K562 (cell line): ENCODE measurements at regions not wholly inside any gene's neighbourhood (a gene's known extent, or its start where the extent isn't known, plus 50 kb on each side); places are given as distances from the start of the nearest gene placed in this dataset.

Experiments
- ATAC-seq: fragments of 200-7000 bp; cut with Tn5 transposase; 3 replicates; pipeline ENCODE4 v1.9.1; 2020; ENCODE audit warnings: moderate library complexity
- BruUV-seq: library from RNA; stranded (reverse); fragments of 400-500 nt; replicated peaks from 2 replicates; lab custom pipeline; 2021; lab: Mats Ljungman, UMichigan
- CTCF ChIA-PET: fragments of 300-600 bp; formaldehyde crosslinking; extraction: SDS; loops from one replicate; lab custom pipeline; 2021; ENCODE audit warnings: low intra/inter-chr PET ratio; lab: Yijun Ruan, JAX
- POLR2A ChIA-PET: fragments of 300-600, 350-650 bp; sonication (Branson Sonifier 250); formaldehyde crosslinking; extraction: SDS; loops from one replicate; lab custom pipeline; 2021; ENCODE audit warnings: antibody characterized with exemption, inconsistent platforms; lab: Yijun Ruan, JAX
- DNase-seq, 4 experiments: peaks; one replicate each; pipeline versions ENCODE4 v3.0.0 to v3.0.0-alpha.2; 2011 to 2018; ENCODE audit warnings: low spot score in 3 of 4, mixed read lengths in 3 of 4; ENCODE audit errors: extremely low read depth in 1 of 4
- FAIRE-seq: peaks from 2 replicates; lab custom pipeline; 2011; peaks lifted over from hg19 to GRCh38; lab: Jason Lieb, UNC
- H2AFZ ChIP-seq: 2 replicates; pipeline ENCODE4 v1.6.0; 2011; ENCODE audit warnings: low read depth, low read length, control low read depth, inconsistent platforms
- H3K27ac ChIP-seq: fragments of 200-600 bp; 3 replicates; pipeline ENCODE4 v1.8.0; 2011; ENCODE audit warnings: low read depth, mild to moderate bottlenecking, control low read depth, inconsistent platforms, low read length, moderate library complexity, mixed read lengths; ENCODE audit errors: extremely low read depth
- H3K27me3 ChIP-seq, 2 experiments: fragments of 300-600 bp in 1 of 2; 2 replicates in 1 of 2; 3 replicates in 1 of 2; pipeline versions ENCODE4 v1.6.0 to v1.8.0; 2011; ENCODE audit warnings: inconsistent platforms in 2 of 2, low read length in 2 of 2, mild to moderate bottlenecking in 1 of 2, mixed read lengths in 1 of 2, moderate library complexity in 1 of 2; ENCODE audit not compliant: control insufficient read depth in 2 of 2, insufficient read depth in 2 of 2
- H3K36me3 ChIP-seq: fragments of 300-600 bp; 3 replicates; pipeline ENCODE4 v1.8.0; 2011; ENCODE audit warnings: mild to moderate bottlenecking, low read length, inconsistent platforms; ENCODE audit not compliant: control insufficient read depth, insufficient read depth
- H3K4me1 ChIP-seq, 2 experiments: fragments of 200-600 bp in 1 of 2; replicated peaks in 1 of 2; 2 replicates in 1 of 2; 3 replicates in 1 of 2; pipeline versions ENCODE4 v1.5.1 to v1.8.0; 2011; ENCODE audit warnings: inconsistent platforms in 2 of 2, low read length in 2 of 2, mild to moderate bottlenecking in 1 of 2, mixed read lengths in 1 of 2, moderate library complexity in 1 of 2; ENCODE audit not compliant: control insufficient read depth in 2 of 2, insufficient read depth in 2 of 2
- H3K4me2 ChIP-seq: 2 replicates; pipeline ENCODE4 v1.6.1; 2011; ENCODE audit warnings: low read length, control low read depth, inconsistent platforms, mixed read lengths; ENCODE audit not compliant: insufficient read depth
- H3K4me3 ChIP-seq: fragments of 200-600 bp; sonication (generic), shearing (Covaris generic); 2 replicates; pipeline ENCODE4 v1.5.1; 2016; ENCODE audit warnings: control low read depth, inconsistent platforms
- H3K79me2 ChIP-seq: fragments of 200-600 bp; 3 replicates; pipeline ENCODE4 v1.8.0; 2011; ENCODE audit warnings: low read length, inconsistent platforms; ENCODE audit not compliant: control insufficient read depth, insufficient read depth
- H3K9ac ChIP-seq, 2 experiments: 2 replicates each; pipeline versions ENCODE4 v1.6.0 to v1.6.1; 2011; ENCODE audit warnings: low read depth in 2 of 2, low read length in 2 of 2, control low read depth in 1 of 2, inconsistent platforms in 1 of 2, mild to moderate bottlenecking in 1 of 2, mixed read lengths in 1 of 2; ENCODE audit not compliant: insufficient read depth in 1 of 2
- H3K9me1 ChIP-seq: one replicate; pipeline ENCODE4 v1.6.0; 2011; ENCODE audit warnings: inconsistent platforms, mild to moderate bottlenecking, low read length, moderate library complexity; ENCODE audit not compliant: control insufficient read depth, insufficient read depth
- H3K9me3 ChIP-seq: replicated peaks from 2 replicates; pipeline ENCODE4 v1.5.1; 2011; ENCODE audit warnings: low read depth, low read length, inconsistent platforms; ENCODE audit not compliant: control insufficient read depth, insufficient read depth
- H4K20me1 ChIP-seq: replicated peaks from 2 replicates; pipeline ENCODE4 v1.6.1; 2011; ENCODE audit warnings: low read length, inconsistent platforms, mixed read lengths; ENCODE audit not compliant: control insufficient read depth, insufficient read depth
- CBFB ChIP-seq: sonication (generic); formaldehyde crosslinking; IDR thresholded peaks from 2 replicates; pipeline ENCODE4 v1.4.0; 2020; ENCODE audit warnings: mild to moderate bottlenecking, missing genetic modification reagents
- FOXA1 ChIP-seq: fragments of 450-650 bp; IDR thresholded peaks from 2 replicates; pipeline ENCODE4 v1.6.1; 2016; ENCODE audit warnings: mild to moderate bottlenecking, borderline replicate concordance
- FOXO4 ChIP-seq: fragments of 450-650 bp; formaldehyde crosslinking; IDR thresholded peaks from 2 replicates; pipeline ENCODE4 v1.4.0; 2020; ENCODE audit warnings: mild to moderate bottlenecking, moderate library complexity
- HIVEP1 ChIP-seq: fragments of 250-450 bp; sonication (Bioruptor Pico); IDR thresholded peaks from 2 replicates; pipeline ENCODE4 v1.4.0; 2020; ENCODE audit warnings: mild to moderate bottlenecking
- MXD1 ChIP-seq: fragments of 250-450 bp; sonication (Bioruptor Pico); IDR thresholded peaks from 2 replicates; pipeline ENCODE4 v1.8.0; 2021; ENCODE audit warnings: borderline replicate concordance, mild to moderate bottlenecking, moderate library complexity; ENCODE audit not compliant: poor library complexity, severe bottlenecking
- MYBL2 ChIP-seq, 2 experiments: fragments of 450-650 bp in 1 of 2; sonication (generic) in 1 of 2; formaldehyde crosslinking in 1 of 2; IDR thresholded peaks; 2 replicates each; pipeline versions ENCODE4 v1.6.1 to v1.8.1; 2017 to 2022; ENCODE audit warnings: borderline replicate concordance in 1 of 2, inconsistent platforms in 1 of 2, low read depth in 1 of 2, mild to moderate bottlenecking in 1 of 2, missing genetic modification reagents in 1 of 2, moderate library complexity in 1 of 2
- NFE2L1 ChIP-seq: fragments of 450-650 bp; IDR thresholded peaks from 2 replicates; pipeline ENCODE4 v1.6.1; 2016; ENCODE audit warnings: missing genetic modification characterization, low read depth, mild to moderate bottlenecking, missing compliant biosample characterization, moderate library complexity, borderline replicate concordance
- PBX2 ChIP-seq, 2 experiments: IDR thresholded peaks in 1 of 2; conservative IDR thresholded peaks in 1 of 2; 2 replicates each; pipeline ENCODE4 v1.6.1; 2016; ENCODE audit warnings: low read depth in 2 of 2, mild to moderate bottlenecking in 1 of 2, missing compliant biosample characterization in 1 of 2, missing genetic modification characterization in 1 of 2, moderate library complexity in 1 of 2
- RB1 ChIP-seq: fragments of 450-650 bp; IDR thresholded peaks from 2 replicates; pipeline ENCODE4 v1.6.1; 2017; ENCODE audit warnings: low read depth, mild to moderate bottlenecking
- RBM34 ChIP-seq: fragments of 200-400 bp; formaldehyde crosslinking; IDR thresholded peaks from 2 replicates; pipeline ENCODE4 v1.6.1; 2018; ENCODE audit warnings: low read length, borderline replicate concordance; ENCODE audit not compliant: insufficient read depth
- SREBF1 ChIP-seq: fragments of 150-350 bp; IDR thresholded peaks from 2 replicates; pipeline ENCODE4 v1.6.1; 2014; ENCODE audit warnings: antibody characterized with exemption, low read depth, low read length, borderline replicate concordance
- THRAP3 ChIP-seq: fragments of 450-650 bp; IDR thresholded peaks from 2 replicates; pipeline ENCODE4 v1.6.1; 2016; ENCODE audit warnings: mild to moderate bottlenecking, inconsistent platforms, borderline replicate concordance
- TOE1 ChIP-seq, 2 experiments: fragments of 450-650 bp in 1 of 2; sonication (generic) in 1 of 2; formaldehyde crosslinking in 1 of 2; IDR thresholded peaks; 2 replicates each; pipeline versions ENCODE4 v1.7.1 to v1.8.0; 2016 to 2022; ENCODE audit warnings: borderline replicate concordance in 2 of 2, mild to moderate bottlenecking in 2 of 2, antibody characterized with exemption in 1 of 2, inconsistent platforms in 1 of 2, low read depth in 1 of 2, missing genetic modification reagents in 1 of 2, moderate library complexity in 1 of 2
- VEZF1 ChIP-seq: fragments of 200-800 bp; sonication (Bioruptor generic); IDR thresholded peaks from 2 replicates; pipeline ENCODE4 v1.6.1; 2017; ENCODE audit warnings: missing genetic modification characterization, missing compliant biosample characterization
- WGBS: fragments of 100-300 bp; shearing (Covaris generic); methylation state at CpG from one replicate; pipeline ENCODE4 v1.1.6; 2016; ENCODE audit warnings: low coverage, mixed read lengths; ENCODE audit not compliant: insufficient coverage; ENCODE audit errors: missing lambda C conversion rate; 5-methylcytosine and 5-hydroxymethylcytosine counted together
- in situ Hi-C: fragments of 300-500 bp; cut with MboI; formaldehyde crosslinking; loops from 4 replicates; pipeline ENCODE4 v1.15.0; 2018; ENCODE audit warnings: inconsistent platforms, mixed read lengths
- intact Hi-C: fragments of 100-400 bp; cut with micrococcal nuclease; formaldehyde crosslinking; loops from 2 replicates; pipeline ENCODE4 v1.14.2; 2022

- ChIA-PET POLR2A (no interaction called here), CTCF (no interaction called here)
- no TSS peak for BruUV-seq
- in situ Hi-C loops (no loop called here), intact Hi-C loops (no loop called here)
- Histone ChIP-seq H4K20me1 (no peaks in the 10 kb centered on the region), H2AFZ (no peak overlapping the region), H3K9ac (no peak overlapping the region), H3K4me2 (no peak overlapping the region), H3K36me3 (no peaks in the 10 kb centered on the region), H3K4me3 (no peak overlapping the region), H3K4me1 (no peaks in the 10 kb centered on the region), H3K9me3 (no peaks in the 10 kb centered on the region), H3K79me2 (no peaks in the 10 kb centered on the region), H3K27me3 (no peaks in the 10 kb centered on the region), H3K27ac (no peak overlapping the region), H3K9me1 (no peaks in the 10 kb centered on the region)
- ATAC-seq: no peak
- 3% methylated on average over 4 of the region's 5 CpGs for WGBS
- no peak for FAIRE-seq
- no peak for DNase-seq
- TF ChIP-seq RB1 (no peak), TOE1 (IDR thresholded peaks at IDR 0.05; ENCODE audit: borderline replicate concordance) (no peak), TOE1 (CRISPR knock-in tag; IDR thresholded peaks at IDR 0.05; ENCODE audit: borderline replicate concordance, low read depth) (no peak), PBX2 (CRISPR knock-in tag; IDR thresholded peaks at IDR 0.05; ENCODE audit: low read depth) (no peak), PBX2 (tag; conservative IDR thresholded peaks at IDR 0.05; ENCODE audit: low read depth) (no peak), HIVEP1 (CRISPR knock-in tag) (no peak), NFE2L1 (tag) (no peak), THRAP3 (no peak), MXD1 (no peak), SREBF1 (no peak), VEZF1 (CRISPR knock-in tag) (no peak), CBFB (CRISPR knock-in tag) (no peak), MYBL2 (IDR thresholded peaks at IDR 0.05; ENCODE audit: low read depth) (no peak), MYBL2 (CRISPR knock-in tag; IDR thresholded peaks at IDR 0.05; ENCODE audit: borderline replicate concordance) (no peak), FOXA1 (no peak), FOXO4 (CRISPR knock-in tag) (no peak), RBM34 (no peak)
Measured at GRCh38 chrX:3440981-3441380, 94.5 kb upstream of the MXRA5 start.
